HG03095 (cell line): ENCODE measurements at regions not wholly inside any gene's neighbourhood (a gene's known extent, or its start where the extent isn't known, plus 50 kb on each side); places are given as distances from the start of the nearest gene placed in this dataset.
"Not testable (repeated sequence)": the region's sequence is repeated elsewhere in the genome, so short reads cannot be mapped to it uniquely, and the experiment has no call there.

Experiments
- ATAC-seq: cut with Tn5 transposase; IDR thresholded peaks from one replicate; pipeline ENCODE4 v1.9.1; 2021; ENCODE audit warnings: moderate library complexity; ENCODE audit not compliant: unreplicated experiment

- not testable (repeated sequence) for ATAC-seq
Measured at GRCh38 chr21:27768046-27768637, 801.3 kb upstream of the ADAMTS5 start.

GRCh38 chr21:27764056-27764455, 797.2 kb upstream of the ADAMTS5 start:
- ATAC-seq, result no peak

- ATAC-seq, result no peak
Measured at GRCh38 chr21:27761623-27762022, 794.7 kb upstream of the ADAMTS5 start.

GRCh38 chr21:27759820-27760219, 792.9 kb upstream of the ADAMTS5 start:
- ATAC-seq, result no peak

GRCh38 chr21:27759091-27759659, 792.3 kb upstream of the ADAMTS5 start:
- ATAC-seq, result no peak

- no peak for ATAC-seq
Measured at GRCh38 chr21:27756191-27756590, 789.3 kb upstream of the ADAMTS5 start.

GRCh38 chr21:27743971-27744564, 777.2 kb upstream of the ADAMTS5 start:
- ATAC-seq, result no peak

- no peak for ATAC-seq
Measured at GRCh38 chr21:27741736-27742135, 774.8 kb upstream of the ADAMTS5 start.

- ATAC-seq, result no peak
Measured at GRCh38 chr21:27740084-27740483, 773.2 kb upstream of the ADAMTS5 start.

GRCh38 chr21:27739187-27739586, 772.3 kb upstream of the ADAMTS5 start:
- no peak for ATAC-seq

GRCh38 chr21:27735699-27736098, 768.8 kb upstream of the ADAMTS5 start:
- no peak for ATAC-seq

- ATAC-seq, result no peak
Measured at GRCh38 chr21:27734146-27734545, 767.3 kb upstream of the ADAMTS5 start.

GRCh38 chr21:27725916-27726315, 759.0 kb upstream of the ADAMTS5 start:
- no peak for ATAC-seq

GRCh38 chr21:27722095-27722494, 755.2 kb upstream of the ADAMTS5 start:
- no peak for ATAC-seq

- no peak for ATAC-seq
Measured at GRCh38 chr21:27721675-27722074, 754.8 kb upstream of the ADAMTS5 start.

GRCh38 chr21:27719226-27719625, 752.3 kb upstream of the ADAMTS5 start:
- ATAC-seq, result no peak

GRCh38 chr21:27715131-27715530, 748.2 kb upstream of the ADAMTS5 start:
- no peak for ATAC-seq

GRCh38 chr21:27713154-27714109, 746.5 kb upstream of the ADAMTS5 start:
- ATAC-seq, result no peak

GRCh38 chr21:27704567-27705166, 737.8 kb upstream of the ADAMTS5 start:
- ATAC-seq, result no peak

GRCh38 chr21:27703791-27704190, 736.9 kb upstream of the ADAMTS5 start:
- no peak for ATAC-seq

- ATAC-seq, result peak; percentile 73
Measured at GRCh38 chr21:27700974-27701614, 734.2 kb upstream of the ADAMTS5 start.
